ENCODE measurements at regions not wholly inside any gene's neighbourhood (a gene's known extent, or its start where the extent isn't known, plus 50 kb on each side); places are given as distances from the start of the nearest gene placed in this dataset.

GRCh38 chr2:79387431-79387830 lies 125.4 kb upstream of the CTNNA2 start (continued):
- no peak for TF ChIP-seq CHD7 (IDR thresholded peaks at IDR 0.05; ENCODE audit: insufficient replicate concordance, low read length)
- TF ChIP-seq E2F6 (IDR thresholded peaks at IDR 0.05), result no peak
- TF ChIP-seq ZNF274 (IDR thresholded peaks at IDR 0.05; ENCODE audit: borderline replicate concordance, extremely low read depth, low read length), result no peak
- TF ChIP-seq SIN3A (conservative IDR thresholded peaks at IDR 0.05 in 1 of 2, IDR thresholded peaks at IDR 0.05 in 1 of 2; ENCODE audit: low read depth in 1 of 2, low read length in 2 of 2), result no peak
- TF ChIP-seq TCF12 (IDR thresholded peaks at IDR 0.05; ENCODE audit: low read depth, low read length), result no peak
- TF ChIP-seq TAF7 (optimal IDR thresholded peaks at IDR 0.05; ENCODE audit: borderline replicate concordance, low read depth, low read length), result no peak
- TF ChIP-seq POU5F1 (IDR thresholded peaks at IDR 0.05; ENCODE audit: low read depth, low read length), result no peak
- TF ChIP-seq JUND (IDR thresholded peaks at IDR 0.05; ENCODE audit: low read length), result no peak
- no peak for TF ChIP-seq CTBP2 (IDR thresholded peaks at IDR 0.05; ENCODE audit: borderline replicate concordance, insufficient read depth, insufficient read length, low read length)
- TF ChIP-seq EGR1 (IDR thresholded peaks at IDR 0.05; ENCODE audit: borderline replicate concordance, low read depth, low read length), result no peak
- no peak for TF ChIP-seq TEAD4 (IDR thresholded peaks at IDR 0.05; ENCODE audit: low read depth, low read length)

All from H1 (cell line).